Trophoblast cell (in vitro differentiated cells and primary cell): ENCODE measurements at regions not wholly inside any gene's neighbourhood (a gene's known extent, or its start where the extent isn't known, plus 50 kb on each side); places are given as distances from the start of the nearest gene placed in this dataset.

ENCODE experiments used
- DNase-seq, 2 donors: peaks; one replicate each; pipeline ENCODE4 v3.0.0-alpha.2; 2016
- H2AFZ ChIP-seq: 2 replicates; pipeline ENCODE4 v1.6.1; 2013; ENCODE audit warnings: low read length, moderate library complexity, mild to moderate bottlenecking; ENCODE audit not compliant: insufficient read depth, poor library complexity
- H2AK5ac ChIP-seq: 2 replicates; pipeline ENCODE4 v1.6.1; 2013; ENCODE audit warnings: mild to moderate bottlenecking, low read length
- H2BK120ac ChIP-seq: 2 replicates; pipeline ENCODE4 v1.6.1; 2013; ENCODE audit warnings: low read length, mild to moderate bottlenecking, moderate library complexity; ENCODE audit not compliant: insufficient read depth, poor library complexity
- H2BK12ac ChIP-seq: 2 replicates; pipeline ENCODE4 v1.6.1; 2013; ENCODE audit warnings: mild to moderate bottlenecking, low read length, moderate library complexity
- H2BK5ac ChIP-seq: 2 replicates; pipeline ENCODE4 v1.6.1; 2013; ENCODE audit warnings: low read length, low read depth, moderate library complexity, mild to moderate bottlenecking; ENCODE audit not compliant: poor library complexity
- H3K14ac ChIP-seq: 2 replicates; pipeline ENCODE4 v1.6.1; 2013; ENCODE audit warnings: mild to moderate bottlenecking, low read length
- H3K18ac ChIP-seq: 2 replicates; pipeline ENCODE4 v1.6.1; 2013; ENCODE audit warnings: mild to moderate bottlenecking, low read length
- H3K23ac ChIP-seq: 2 replicates; pipeline ENCODE4 v1.6.1; 2013; ENCODE audit warnings: low read length
- H3K27ac ChIP-seq: 2 replicates; pipeline ENCODE4 v1.5.1; 2013; ENCODE audit warnings: low read depth, mild to moderate bottlenecking, inconsistent platforms, low read length, moderate library complexity
- H3K27me3 ChIP-seq: 2 replicates; pipeline ENCODE4 v1.6.1; 2013; ENCODE audit warnings: inconsistent platforms, mild to moderate bottlenecking, low read length, moderate library complexity; ENCODE audit not compliant: insufficient read depth
- H3K36me3 ChIP-seq, 2 experiments: 1 replicate in 1 of 2; 2 replicates in 1 of 2; pipeline ENCODE4 v1.6.1; 2013; ENCODE audit warnings: low read length in 2 of 2, mild to moderate bottlenecking in 2 of 2, moderate library complexity in 1 of 2; ENCODE audit not compliant: insufficient read depth in 2 of 2, control insufficient read depth in 1 of 2
- H3K4ac ChIP-seq: 2 replicates; pipeline ENCODE4 v1.6.1; 2013; ENCODE audit warnings: low read depth, mild to moderate bottlenecking, low read length, moderate library complexity
- H3K4me1 ChIP-seq, 2 experiments: 1 replicate in 1 of 2; 2 replicates in 1 of 2; pipeline ENCODE4 v1.6.1; 2013; ENCODE audit warnings: low read length in 2 of 2, mild to moderate bottlenecking in 2 of 2, moderate library complexity in 1 of 2; ENCODE audit not compliant: insufficient read depth in 2 of 2, control insufficient read depth in 1 of 2
- H3K4me2 ChIP-seq: 2 replicates; pipeline ENCODE4 v1.6.1; 2013; ENCODE audit warnings: inconsistent platforms, mild to moderate bottlenecking, low read length, moderate library complexity
- H3K4me3 ChIP-seq: 2 replicates; pipeline ENCODE4 v1.5.1; 2013; ENCODE audit warnings: mild to moderate bottlenecking, low read depth, low read length, inconsistent platforms
- H3K79me1 ChIP-seq: one replicate; pipeline ENCODE4 v1.6.1; 2013; ENCODE audit warnings: low read length
- H3K79me2 ChIP-seq: 2 replicates; pipeline ENCODE4 v1.6.1; 2013; ENCODE audit warnings: low read length, mild to moderate bottlenecking; ENCODE audit not compliant: control insufficient read depth, insufficient read depth, poor library complexity
- H3K9ac ChIP-seq: 2 replicates; pipeline ENCODE4 v1.6.1; 2013; ENCODE audit warnings: mild to moderate bottlenecking, low read length
- H3K9me3 ChIP-seq: 2 replicates; pipeline ENCODE4 v1.6.1; 2013; ENCODE audit warnings: low read depth, mild to moderate bottlenecking, control low read depth, inconsistent platforms, low read length; ENCODE audit not compliant: insufficient read depth
- H4K12ac ChIP-seq: 2 replicates; pipeline ENCODE4 v1.6.1; 2013; ENCODE audit warnings: low read depth, mild to moderate bottlenecking, low read length, moderate library complexity
- H4K8ac ChIP-seq: 2 replicates; pipeline ENCODE4 v1.6.1; 2013; ENCODE audit warnings: low read depth, mild to moderate bottlenecking, low read length, moderate library complexity
- H4K91ac ChIP-seq: one replicate; pipeline ENCODE4 v1.6.1; 2013; ENCODE audit warnings: low read depth, mild to moderate bottlenecking, low read length, moderate library complexity
- whole genome bisulfite sequencing: extraction: QIAGEN DNeasy Blood & Tissue Kit; methylation state at CpG from one replicate; pipeline ENCODE4 v1.1.7; 2013; ENCODE audit warnings: missing lambda C conversion rate; ENCODE audit not compliant: insufficient read length, insufficient coverage; ENCODE audit errors: extremely low coverage; 5-methylcytosine and 5-hydroxymethylcytosine counted together

GRCh38 chr2:4947911-4948310 lies 744.3 kb upstream of the SOX11 start:
- no peaks in the 10 kb centered on the region for H3K4me1 ChIP-seq
- H3K79me2 ChIP-seq, result no peaks in the 10 kb centered on the region
- no peak overlapping the region for H2AK5ac ChIP-seq
- H3K27me3 ChIP-seq, result no peaks in the 10 kb centered on the region
- no peak overlapping the region for H3K4me2 ChIP-seq
- H3K9me3 ChIP-seq, result no peaks in the 10 kb centered on the region
- no peak overlapping the region for H2AFZ ChIP-seq
- no peak overlapping the region for H2BK120ac ChIP-seq
- H2BK5ac ChIP-seq, result no peak overlapping the region
- no peak overlapping the region for H2BK12ac ChIP-seq
- H4K91ac ChIP-seq, result no peak overlapping the region
- no peak overlapping the region for H4K12ac ChIP-seq
- H3K18ac ChIP-seq, result no peak overlapping the region
- H3K4me3 ChIP-seq, result no peak overlapping the region
- no peak for DNase-seq
- no peak overlapping the region for H3K4ac ChIP-seq
- H3K14ac ChIP-seq, result no peak overlapping the region
- no peaks in the 10 kb centered on the region for H3K79me1 ChIP-seq
- no peak overlapping the region for H3K27ac ChIP-seq
- no peak overlapping the region for H3K23ac ChIP-seq
- H4K8ac ChIP-seq, result no peak overlapping the region
- WGBS, result no CpG with 5 or more reads among the region's 2 CpGs
- H3K36me3 ChIP-seq, result no peaks in the 10 kb centered on the region
- no peak overlapping the region for H3K9ac ChIP-seq

GRCh38 chr2:4951368-4951767 lies 740.8 kb upstream of the SOX11 start:
- H2AK5ac ChIP-seq, result no peak overlapping the region
- H3K36me3 ChIP-seq, result no peaks in the 10 kb centered on the region
- no peaks in the 10 kb centered on the region for H3K79me2 ChIP-seq
- WGBS, result no CpG with 5 or more reads among the region's 4 CpGs
- H3K27ac ChIP-seq, result no peak overlapping the region
- no peaks in the 10 kb centered on the region for H3K27me3 ChIP-seq
- no peaks in the 10 kb centered on the region for H3K4me1 ChIP-seq
- H3K23ac ChIP-seq, result no peak overlapping the region
- no peak overlapping the region for H3K14ac ChIP-seq
- H4K12ac ChIP-seq, result no peak overlapping the region
- no peak overlapping the region for H2BK120ac ChIP-seq
- no peak for DNase-seq
- no peaks in the 10 kb centered on the region for H3K79me1 ChIP-seq
- H3K4me2 ChIP-seq, result no peak overlapping the region
- no peaks in the 10 kb centered on the region for H3K9me3 ChIP-seq
- no peak overlapping the region for H2AFZ ChIP-seq
- H4K91ac ChIP-seq, result no peak overlapping the region
- H2BK12ac ChIP-seq, result no peak overlapping the region
- H3K4ac ChIP-seq, result no peak overlapping the region
- H3K18ac ChIP-seq, result no peak overlapping the region
- H4K8ac ChIP-seq, result no peak overlapping the region
- no peak overlapping the region for H2BK5ac ChIP-seq
- H3K4me3 ChIP-seq, result no peak overlapping the region
- H3K9ac ChIP-seq, result no peak overlapping the region

GRCh38 chr2:4959219-4959618 lies 733.0 kb upstream of the SOX11 start:
- Histone ChIP-seq H3K9me3 (no peaks in the 10 kb centered on the region), H3K23ac (no peak overlapping the region), H3K4ac (no peak overlapping the region), H3K36me3 (no peaks in the 10 kb centered on the region), H3K9ac (no peak overlapping the region), H4K91ac (no peak overlapping the region), H4K12ac (no peak overlapping the region), H2AFZ (no peak overlapping the region), H3K14ac (no peak overlapping the region), H3K4me2 (no peak overlapping the region), H3K79me2 (no peaks in the 10 kb centered on the region), H3K18ac (no peak overlapping the region), H3K79me1 (no peaks in the 10 kb centered on the region), H2BK5ac (no peak overlapping the region), H3K4me3 (no peak overlapping the region), H2BK120ac (no peak overlapping the region), H2BK12ac (no peak overlapping the region), H3K27ac (no peak overlapping the region), H4K8ac (no peak overlapping the region), H3K27me3 (no peaks in the 10 kb centered on the region), H2AK5ac (no peak overlapping the region), H3K4me1 (no peaks in the 10 kb centered on the region)
- no CpG with 5 or more reads among the region's 1 CpG for WGBS
- no peak for DNase-seq

GRCh38 chr2:4962419-4962818 lies 729.8 kb upstream of the SOX11 start:
- no peak overlapping the region for H3K4me2 ChIP-seq
- H3K79me1 ChIP-seq, result no peaks in the 10 kb centered on the region
- H3K4me1 ChIP-seq, result no peaks in the 10 kb centered on the region
- H3K9me3 ChIP-seq, result no peaks in the 10 kb centered on the region
- H3K36me3 ChIP-seq, result no peaks in the 10 kb centered on the region
- H3K4ac ChIP-seq, result no peak overlapping the region
- H4K12ac ChIP-seq, result no peak overlapping the region
- H2BK12ac ChIP-seq, result no peak overlapping the region
- no peak overlapping the region for H4K8ac ChIP-seq
- H3K4me3 ChIP-seq, result no peak overlapping the region
- no peak overlapping the region for H4K91ac ChIP-seq
- no peak overlapping the region for H3K18ac ChIP-seq
- peak in 1 of 2 donors; percentile 18 for DNase-seq
- H2BK5ac ChIP-seq, result no peak overlapping the region
- no CpG with 5 or more reads among the region's 3 CpGs for WGBS
- H2AFZ ChIP-seq, result no peak overlapping the region
- H3K27ac ChIP-seq, result no peak overlapping the region
- H3K23ac ChIP-seq, result no peak overlapping the region
- no peak overlapping the region for H2BK120ac ChIP-seq
- H3K79me2 ChIP-seq, result no peaks in the 10 kb centered on the region
- H2AK5ac ChIP-seq, result no peak overlapping the region
- no peak overlapping the region for H3K14ac ChIP-seq
- no peaks in the 10 kb centered on the region for H3K27me3 ChIP-seq
- H3K9ac ChIP-seq, result no peak overlapping the region
